Umbilical cord (tissue), 1 donor: ENCODE measurements at regions not wholly inside any gene's neighbourhood (a gene's known extent, or its start where the extent isn't known, plus 50 kb on each side); places are given as distances from the start of the nearest gene placed in this dataset.
A peak's percentile ranks its signal among the peaks of the same experiment; 100 is the strongest.
"Not testable (repeated sequence)": the region's sequence is repeated elsewhere in the genome, so short reads cannot be mapped to it uniquely, and the experiment has no call there.

Experiments
- DNase-seq: peaks from one replicate; pipeline ENCODE4 v3.0.0-alpha.2; 2015; ENCODE audit warnings: low spot score

- DNase-seq: no peak
Observed at GRCh38 chr9:106421772-106422171, 441.2 kb upstream of the ZNF462 start.

DNA sequence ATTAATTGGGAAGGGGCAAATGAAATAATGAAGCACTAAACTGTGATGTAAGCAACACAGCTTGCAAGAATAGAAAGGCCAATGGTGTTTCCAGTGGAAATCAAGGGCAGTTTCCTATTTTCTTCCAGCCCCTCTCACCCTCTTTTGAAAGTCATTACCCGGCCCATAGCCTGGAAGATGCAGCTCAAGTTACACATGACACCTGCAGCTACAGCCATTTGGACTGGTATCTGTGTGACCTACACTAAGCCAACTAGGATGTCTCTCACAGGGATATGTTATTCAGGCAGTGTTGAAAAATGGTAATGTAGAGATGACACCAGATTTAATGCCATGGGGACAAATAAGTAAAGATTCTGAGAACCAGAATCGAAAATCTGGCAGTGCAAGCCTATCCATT is 439.4 kb upstream of the ZNF462 start:
- DNase-seq: no peak

DNA sequence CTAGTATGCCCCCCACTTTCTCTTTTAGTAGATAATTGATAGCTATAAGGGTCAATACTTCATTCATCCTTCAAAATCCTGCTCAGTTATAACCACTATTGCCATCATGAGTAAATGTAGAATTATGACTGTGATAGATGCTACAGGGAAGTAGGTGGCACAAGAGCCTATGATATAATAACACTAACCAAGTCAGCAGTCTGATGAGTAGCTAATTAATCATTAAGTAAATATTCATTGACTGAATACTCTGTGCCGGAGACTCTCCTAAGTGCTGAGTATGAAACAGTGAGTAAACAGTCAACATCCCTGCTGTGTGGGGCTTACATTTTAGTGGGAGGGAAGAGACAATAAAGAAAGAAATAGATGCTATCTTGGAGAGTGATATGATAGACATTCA is 430.3 kb upstream of the ZNF462 start:
- DNase-seq: no peak

DNA sequence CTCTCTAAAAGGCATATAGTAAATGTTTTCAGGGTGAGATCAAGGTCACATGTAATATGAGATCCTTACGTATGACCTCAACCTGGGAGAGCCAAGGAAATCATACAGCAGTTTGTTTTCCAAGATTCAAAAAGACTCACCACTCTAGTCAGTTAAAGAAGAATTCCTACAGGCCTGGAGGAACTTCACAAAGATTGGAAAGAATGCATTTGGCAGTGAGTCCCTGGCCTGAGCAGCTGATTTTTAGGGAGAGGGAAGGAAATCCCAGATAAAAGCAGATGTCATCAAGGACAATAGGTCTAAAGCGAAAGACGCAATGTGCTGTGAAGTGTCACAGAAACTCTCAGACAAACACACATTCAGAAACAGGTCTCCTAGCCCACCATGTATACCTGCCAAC is 424.0 kb upstream of the ZNF462 start:
- DNase-seq: peak; percentile 76

- DNase-seq: no peak
Observed at GRCh38 chr9:106441283-106441682, 421.7 kb upstream of the ZNF462 start.

GRCh38 chr9:106443520-106443919 is 419.4 kb upstream of the ZNF462 start:
- no peak for DNase-seq

GRCh38 chr9:106445107-106445506 is 417.9 kb upstream of the ZNF462 start:
- no peak for DNase-seq

DNA sequence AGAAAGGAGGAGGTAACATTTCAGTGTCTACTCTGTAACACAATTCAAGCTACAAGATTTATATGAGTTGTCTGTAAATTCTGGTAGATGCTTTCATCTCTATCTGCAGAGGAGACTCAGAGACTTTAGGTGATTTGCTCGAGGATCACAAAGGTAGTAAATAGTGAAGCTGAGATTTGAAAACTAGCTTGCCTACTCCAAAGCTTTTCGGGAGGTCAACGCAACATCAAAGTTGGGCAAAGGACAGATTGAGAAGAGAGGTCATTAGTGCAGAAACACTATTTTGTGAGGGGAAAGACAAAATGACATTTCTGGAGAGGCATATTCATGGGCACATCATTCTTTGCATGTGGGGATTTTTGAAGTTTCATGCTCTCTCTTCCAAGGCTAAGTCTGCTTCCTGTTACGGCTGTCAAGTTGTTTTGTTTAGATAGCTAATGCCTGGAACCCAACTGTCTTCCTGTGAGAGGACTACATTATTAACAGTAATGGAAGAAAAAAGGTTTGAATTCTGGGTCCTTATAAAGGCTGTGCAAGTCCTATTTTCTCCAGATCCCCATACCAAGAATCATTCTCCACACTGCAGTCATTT is 413.5 kb upstream of the ZNF462 start:
- peak; percentile 46 for DNase-seq

GRCh38 chr9:106450549-106450948 is 412.4 kb upstream of the ZNF462 start:
- no peak for DNase-seq

DNA sequence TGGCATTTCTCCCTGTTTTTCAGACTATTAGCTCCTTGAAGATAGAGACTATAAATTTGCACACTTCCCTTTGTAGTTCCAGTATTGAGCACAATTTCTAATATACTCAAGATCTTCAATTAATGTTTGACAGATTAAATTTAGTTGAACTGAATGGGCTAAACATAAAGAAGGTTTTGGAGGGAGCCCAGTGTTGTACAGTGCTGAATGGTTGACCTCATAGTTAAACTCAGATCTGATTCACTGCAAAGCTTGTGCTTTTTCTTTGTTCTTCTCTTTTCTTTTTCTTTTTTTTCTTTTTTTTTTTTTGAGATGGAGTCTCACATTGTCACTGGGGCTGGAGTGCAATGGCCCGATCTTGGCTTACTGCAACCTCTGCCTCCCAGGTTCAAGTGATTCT is 411.7 kb upstream of the ZNF462 start:
- DNase-seq: no peak

- DNase-seq: no peak
Observed at GRCh38 chr9:106456581-106456980, 406.4 kb upstream of the ZNF462 start.

GRCh38 chr9:106467113-106467864 is 395.7 kb upstream of the ZNF462 start:
- peak; percentile 35 for DNase-seq

DNA sequence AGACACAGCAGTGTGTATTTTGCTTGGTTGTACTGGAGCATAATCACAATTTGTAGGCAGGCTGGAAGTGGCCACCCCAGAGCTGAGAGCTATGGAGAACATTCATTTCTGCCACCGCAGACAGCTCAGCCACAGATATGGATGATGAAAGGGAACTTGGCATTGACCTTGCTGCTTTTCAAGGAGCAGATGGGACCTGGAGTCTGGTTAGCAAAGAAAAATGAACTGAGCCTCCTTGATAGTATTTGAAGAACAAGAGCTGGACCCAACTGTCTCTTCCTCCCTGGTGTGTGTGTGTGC is 395.2 kb upstream of the ZNF462 start:
- DNase-seq: peak; percentile 9

- no peak for DNase-seq
Observed at GRCh38 chr9:106468431-106468830, 394.5 kb upstream of the ZNF462 start.

DNA sequence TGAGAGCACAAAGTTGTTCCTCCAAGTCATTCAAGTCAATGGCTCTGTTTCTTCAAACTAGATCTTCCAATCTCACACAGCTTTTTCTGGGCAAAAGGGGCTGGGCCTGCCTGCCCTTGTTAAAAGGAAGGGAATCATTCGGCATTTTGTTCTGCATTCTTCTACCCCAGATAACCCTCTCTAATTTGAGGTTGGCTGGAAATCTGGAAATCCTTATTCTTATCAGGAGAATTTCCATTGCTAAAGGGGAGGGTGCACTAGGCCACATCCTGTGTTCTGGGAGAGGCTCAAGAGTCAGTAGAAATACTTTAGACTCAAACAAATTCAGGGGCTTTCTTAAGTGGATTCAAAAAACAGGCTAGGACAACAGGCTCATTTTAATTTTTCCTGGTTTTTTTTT is 384.7 kb upstream of the ZNF462 start:
- DNase-seq: peak; percentile 85

- DNase-seq: peak; percentile 76
Observed at GRCh38 chr9:106478727-106479126, 384.2 kb upstream of the ZNF462 start.

- DNase-seq: no peak
Observed at GRCh38 chr9:106479679-106480078, 383.3 kb upstream of the ZNF462 start.

- DNase-seq: peak; percentile 56
Observed at GRCh38 chr9:106481013-106481609, 381.9 kb upstream of the ZNF462 start.

GRCh38 chr9:106482733-106483132 is 380.2 kb upstream of the ZNF462 start:
- peak; percentile 23 for DNase-seq

DNA sequence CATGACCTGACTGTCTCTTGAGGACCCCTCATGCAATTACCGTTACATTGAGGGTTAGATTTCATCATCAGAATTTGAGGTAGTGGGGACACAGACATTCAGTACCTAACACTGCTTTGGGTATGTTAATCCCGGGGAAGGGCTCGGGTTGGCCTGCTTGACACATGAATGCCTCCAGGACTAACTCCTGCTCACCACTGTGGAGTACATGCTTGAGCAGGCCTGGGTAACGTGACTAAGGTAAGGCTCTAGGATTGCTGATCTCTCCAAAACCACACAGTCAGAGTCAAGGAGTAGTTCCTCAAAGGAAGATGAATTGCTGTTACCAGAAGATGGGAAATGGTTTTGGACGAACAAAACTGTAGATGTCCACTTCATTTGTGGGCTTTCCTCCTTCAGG is 376.3 kb upstream of the ZNF462 start:
- no peak for DNase-seq

DNA sequence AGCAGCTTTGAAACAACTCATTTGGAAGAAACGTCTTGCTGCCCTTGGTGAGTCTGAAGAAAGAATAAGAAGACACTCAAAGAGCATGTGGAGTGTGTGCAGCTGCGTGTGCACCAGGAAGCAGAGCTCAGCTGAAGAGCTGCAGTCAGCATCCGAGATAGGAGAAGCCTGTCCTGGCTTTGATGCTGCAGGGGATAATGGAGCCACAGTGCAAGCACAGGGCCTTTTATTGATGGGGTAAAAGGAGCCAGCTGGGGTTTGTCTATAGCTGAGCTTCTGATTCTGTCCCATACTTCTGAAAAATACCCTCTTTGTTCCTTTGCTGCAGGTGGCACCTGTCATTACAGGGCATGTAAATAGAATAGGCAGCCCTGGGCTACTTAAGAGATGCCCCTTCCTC is 375.7 kb upstream of the ZNF462 start:
- DNase-seq: peak; percentile 11

- DNase-seq: not testable (repeated sequence)
Observed at GRCh38 chr9:106492126-106492525, 370.8 kb upstream of the ZNF462 start.

DNA sequence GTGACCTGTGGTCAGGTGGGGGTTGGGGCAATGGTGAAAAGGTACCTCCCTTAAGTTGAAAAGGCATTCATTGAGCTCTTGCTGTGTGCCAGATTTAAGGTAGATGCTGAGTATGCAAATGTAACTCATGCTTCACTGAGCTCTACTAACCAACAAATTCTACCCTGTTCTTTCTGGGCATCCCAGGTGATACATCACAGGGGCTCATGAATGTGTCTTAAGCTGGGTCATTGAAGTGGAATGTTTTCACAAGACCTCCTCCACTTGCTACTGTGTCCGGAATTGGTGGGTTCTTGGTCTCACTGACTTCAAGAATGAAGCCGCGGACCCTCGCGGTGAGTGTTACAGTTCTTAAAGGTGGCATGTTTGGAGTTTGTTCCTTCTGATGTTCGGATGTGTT is 362.8 kb upstream of the ZNF462 start:
- DNase-seq: no peak
